ENCODE measurements at regions not wholly inside any gene's neighbourhood (a gene's known extent, or its start where the extent isn't known, plus 50 kb on each side); places are given as distances from the start of the nearest gene placed in this dataset.
"Not testable (repeated sequence)": the region's sequence is repeated elsewhere in the genome, so short reads cannot be mapped to it uniquely, and the experiment has no call there.

- no peaks in the 10 kb centered on the region for H3K27me3 ChIP-seq (ENCODE audit: control insufficient read depth in 2 of 2, insufficient read depth in 2 of 2, low read length in 2 of 2)
- H3K27ac ChIP-seq (ENCODE audit: low read depth, low read length), result no peak overlapping the region
- no peak overlapping the region for H3K4me3 Mint-ChIP-seq
- H3K4me1 Mint-ChIP-seq, result no peaks in the 10 kb centered on the region
- peaks cover 0 to 6% (median 0%) of the 10 kb centered on the region in 11 donors for H3K9me3 Mint-ChIP-seq
- POLR2A ChIA-PET, result no interaction called here
- H3K27me3 Mint-ChIP-seq, result peaks cover 0 to 2% (median 0%) of the 10 kb centered on the region in 5 donors
- intact Hi-C loops (cut with micrococcal nuclease), result no loop called here
- DNase-seq (no peak), ATAC-seq (no peak)
- no peak overlapping the region for H3K27ac Mint-ChIP-seq
- H3K4me3 ChIP-seq (ENCODE audit: low read length), result no peak overlapping the region
- H3K9me3 ChIP-seq (ENCODE audit: control insufficient read depth in 2 of 3, low read length in 3 of 3), result no peaks in the 10 kb centered on the region
- no peaks in the 10 kb centered on the region for H3K4me1 ChIP-seq (ENCODE audit: control insufficient read depth in 2 of 2, insufficient read depth in 2 of 2, low read length in 2 of 2)
- CTCF ChIA-PET, result no interaction called here
- H3K36me3 Mint-ChIP-seq, result no peaks in the 10 kb centered on the region
- H3K36me3 ChIP-seq (ENCODE audit: control insufficient read depth in 2 of 3, insufficient read depth in 3 of 3, low read length in 3 of 3), result no peaks in the 10 kb centered on the region
Measured at GRCh38 chr3:22856811-22857210, 346.3 kb upstream of the UBE2E2 start.

- Mint-ChIP-seq H3K9me3 (peaks cover 0 to 6% (median 0%) of the 10 kb centered on the region in 11 donors), H3K36me3 (no peaks in the 10 kb centered on the region), H3K4me3 (no peak overlapping the region), H3K27ac (no peak overlapping the region), H3K4me1 (no peaks in the 10 kb centered on the region), H3K27me3 (peaks cover 0 to 5% (median 0%) of the 10 kb centered on the region in 5 donors)
- DNase-seq (no peak), ATAC-seq (no peak)
- ChIA-PET CTCF (no interaction called here), POLR2A (no interaction called here)
- H3K4me3 ChIP-seq (ENCODE audit: low read length), result no peak overlapping the region
- no peak overlapping the region for H3K27ac ChIP-seq (ENCODE audit: low read depth, low read length)
- no peaks in the 10 kb centered on the region for H3K27me3 ChIP-seq (ENCODE audit: control insufficient read depth in 2 of 2, insufficient read depth in 2 of 2, low read length in 2 of 2)
- no peaks in the 10 kb centered on the region for H3K36me3 ChIP-seq (ENCODE audit: control insufficient read depth in 2 of 3, insufficient read depth in 3 of 3, low read length in 3 of 3)
- H3K4me1 ChIP-seq (ENCODE audit: control insufficient read depth in 2 of 2, insufficient read depth in 2 of 2, low read length in 2 of 2), result no peaks in the 10 kb centered on the region
- intact Hi-C loops (cut with micrococcal nuclease), result no loop called here
- no peaks in the 10 kb centered on the region for H3K9me3 ChIP-seq (ENCODE audit: control insufficient read depth in 2 of 3, low read length in 3 of 3)
Measured at GRCh38 chr3:22858486-22858885, 344.6 kb upstream of the UBE2E2 start.

GRCh38 chr3:22859618-22860017, 343.5 kb upstream of the UBE2E2 start:
- ATAC-seq, result no peak

GRCh38 chr3:22861426-22861825, 341.7 kb upstream of the UBE2E2 start:
- Histone ChIP-seq H3K36me3 (ENCODE audit: control insufficient read depth in 2 of 3, insufficient read depth in 3 of 3, low read length in 3 of 3) (no peaks in the 10 kb centered on the region), H3K9me3 (ENCODE audit: control insufficient read depth in 2 of 3, low read length in 3 of 3) (no peaks in the 10 kb centered on the region), H3K4me3 (ENCODE audit: low read length) (no peak overlapping the region), H3K27me3 (ENCODE audit: control insufficient read depth in 2 of 2, insufficient read depth in 2 of 2, low read length in 2 of 2) (no peaks in the 10 kb centered on the region), H3K27ac (ENCODE audit: low read depth, low read length) (no peak overlapping the region), H3K4me1 (ENCODE audit: control insufficient read depth in 2 of 2, insufficient read depth in 2 of 2, low read length in 2 of 2) (no peaks in the 10 kb centered on the region)
- Mint-ChIP-seq H3K9me3 (peaks cover 0 to under 1% (median 0%) of the 10 kb centered on the region in 11 donors), H3K27me3 (peaks cover 0 to 5% (median 0%) of the 10 kb centered on the region in 5 donors), H3K4me3 (no peak overlapping the region), H3K27ac (no peak overlapping the region), H3K4me1 (no peaks in the 10 kb centered on the region), H3K36me3 (no peaks in the 10 kb centered on the region)
- DNase-seq (no peak), ATAC-seq (no peak)
- intact Hi-C loops (cut with micrococcal nuclease), result no loop called here
- CTCF ChIA-PET, result no interaction called here
- POLR2A ChIA-PET, result no interaction called here

More at GRCh38 chr3:22859618-22860017, 343.5 kb upstream of the UBE2E2 start:
- peaks cover 0 to 5% (median 0%) of the 10 kb centered on the region in 5 donors for H3K27me3 Mint-ChIP-seq
- POLR2A ChIA-PET, result no interaction called here
- no peak overlapping the region for H3K4me3 Mint-ChIP-seq
- CTCF ChIA-PET, result no interaction called here
- no peaks in the 10 kb centered on the region for H3K9me3 ChIP-seq (ENCODE audit: control insufficient read depth in 2 of 3, low read length in 3 of 3)
- no peaks in the 10 kb centered on the region for H3K36me3 ChIP-seq (ENCODE audit: control insufficient read depth in 2 of 3, insufficient read depth in 3 of 3, low read length in 3 of 3)
- H3K9me3 Mint-ChIP-seq, result peaks cover 0 to 6% (median 0%) of the 10 kb centered on the region in 11 donors
- H3K4me3 ChIP-seq (ENCODE audit: low read length), result no peak overlapping the region
- no peak for DNase-seq
- no peak overlapping the region for H3K27ac ChIP-seq (ENCODE audit: low read depth, low read length)
- H3K4me1 ChIP-seq (ENCODE audit: control insufficient read depth in 2 of 2, insufficient read depth in 2 of 2, low read length in 2 of 2), result no peaks in the 10 kb centered on the region
- intact Hi-C loops (cut with micrococcal nuclease), result no loop called here
- no peaks in the 10 kb centered on the region for H3K27me3 ChIP-seq (ENCODE audit: control insufficient read depth in 2 of 2, insufficient read depth in 2 of 2, low read length in 2 of 2)
- H3K27ac Mint-ChIP-seq, result no peak overlapping the region
- no peaks in the 10 kb centered on the region for H3K4me1 Mint-ChIP-seq
- H3K36me3 Mint-ChIP-seq, result no peaks in the 10 kb centered on the region

GRCh38 chr3:22862111-22862510, 341.0 kb upstream of the UBE2E2 start:
- DNase-seq (no peak), ATAC-seq (no peak)
- H3K9me3 Mint-ChIP-seq, result no peaks in the 10 kb centered on the region
- no peak overlapping the region for H3K27ac Mint-ChIP-seq
- Histone ChIP-seq H3K4me3 (ENCODE audit: low read length) (no peak overlapping the region), H3K4me1 (ENCODE audit: control insufficient read depth in 2 of 2, insufficient read depth in 2 of 2, low read length in 2 of 2) (no peaks in the 10 kb centered on the region), H3K36me3 (ENCODE audit: control insufficient read depth in 2 of 3, insufficient read depth in 3 of 3, low read length in 3 of 3) (no peaks in the 10 kb centered on the region), H3K9me3 (ENCODE audit: control insufficient read depth in 2 of 3, low read length in 3 of 3) (no peaks in the 10 kb centered on the region), H3K27me3 (ENCODE audit: control insufficient read depth in 2 of 2, insufficient read depth in 2 of 2, low read length in 2 of 2) (no peaks in the 10 kb centered on the region), H3K27ac (ENCODE audit: low read depth, low read length) (no peak overlapping the region)
- H3K27me3 Mint-ChIP-seq, result peaks cover 0 to 5% (median 0%) of the 10 kb centered on the region in 5 donors
- intact Hi-C loops (cut with micrococcal nuclease), result no loop called here
- ChIA-PET CTCF (no interaction called here), POLR2A (no interaction called here)
- H3K4me1 Mint-ChIP-seq, result no peaks in the 10 kb centered on the region
- no peaks in the 10 kb centered on the region for H3K36me3 Mint-ChIP-seq
- no peak overlapping the region for H3K4me3 Mint-ChIP-seq

GRCh38 chr3:22882834-22883233, 320.3 kb upstream of the UBE2E2 start:
- H3K9me3 ChIP-seq (ENCODE audit: control insufficient read depth in 2 of 3, low read length in 3 of 3); H3K9me3 Mint-ChIP-seq; intact Hi-C loops (cut with micrococcal nuclease); H3K27ac ChIP-seq (ENCODE audit: low read depth, low read length); H3K4me3 ChIP-seq (ENCODE audit: low read length); DNase-seq; H3K4me3 Mint-ChIP-seq; H3K36me3 ChIP-seq (ENCODE audit: control insufficient read depth in 2 of 3, insufficient read depth in 3 of 3, low read length in 3 of 3); CTCF ChIA-PET; H3K4me1 Mint-ChIP-seq; H3K27me3 ChIP-seq (ENCODE audit: control insufficient read depth in 2 of 2, insufficient read depth in 2 of 2, low read length in 2 of 2); H3K27me3 Mint-ChIP-seq; H3K27ac Mint-ChIP-seq; POLR2A ChIA-PET; ATAC-seq; H3K4me1 ChIP-seq (ENCODE audit: control insufficient read depth in 2 of 2, insufficient read depth in 2 of 2, low read length in 2 of 2); H3K36me3 Mint-ChIP-seq: not testable (repeated sequence)

- Mint-ChIP-seq H3K27ac (no peak overlapping the region), H3K9me3 (peaks cover 0 to 4% (median 0%) of the 10 kb centered on the region in 11 donors), H3K27me3 (no peaks in the 10 kb centered on the region), H3K4me1 (no peaks in the 10 kb centered on the region), H3K36me3 (no peaks in the 10 kb centered on the region), H3K4me3 (no peak overlapping the region)
- DNase-seq (no peak), ATAC-seq (no peak)
- Histone ChIP-seq H3K4me1 (ENCODE audit: control insufficient read depth in 2 of 2, insufficient read depth in 2 of 2, low read length in 2 of 2) (no peaks in the 10 kb centered on the region), H3K9me3 (ENCODE audit: control insufficient read depth in 2 of 3, low read length in 3 of 3) (no peaks in the 10 kb centered on the region), H3K27ac (ENCODE audit: low read depth, low read length) (no peak overlapping the region), H3K4me3 (ENCODE audit: low read length) (no peak overlapping the region), H3K27me3 (ENCODE audit: control insufficient read depth in 2 of 2, insufficient read depth in 2 of 2, low read length in 2 of 2) (no peaks in the 10 kb centered on the region), H3K36me3 (ENCODE audit: control insufficient read depth in 2 of 3, insufficient read depth in 3 of 3, low read length in 3 of 3) (no peaks in the 10 kb centered on the region)
- intact Hi-C loops (cut with micrococcal nuclease), result no loop called here
- CTCF ChIA-PET, result no interaction called here
- POLR2A ChIA-PET, result no interaction called here
Measured at GRCh38 chr3:22885039-22885438, 318.1 kb upstream of the UBE2E2 start.

Data from naive thymus-derived CD4-positive, alpha-beta T cell (primary cell).